GM11168 (cell line): ENCODE measurements at regions not wholly inside any gene's neighbourhood (a gene's known extent, or its start where the extent isn't known, plus 50 kb on each side); places are given as distances from the start of the nearest gene placed in this dataset.
"Not testable (repeated sequence)": the region's sequence is repeated elsewhere in the genome, so short reads cannot be mapped to it uniquely, and the experiment has no call there.

Source experiments
- in situ Hi-C: fragments of 300-500 bp; cut with MboI; formaldehyde crosslinking; loops from one replicate; pipeline ENCODE4 v1.12.0; 2022; ENCODE audit warnings: low sequenced_read_pairs; ENCODE audit not compliant: unreplicated experiment

GRCh38 chr1:177659281-177659680 is 310.6 kb downstream of the SEC16B start:
- in situ Hi-C loops: no loop called here

- in situ Hi-C loops: no loop called here
Measured at GRCh38 chr1:177656598-177656997, 313.3 kb downstream of the SEC16B start.

- in situ Hi-C loops: no loop called here
Measured at GRCh38 chr1:177650947-177651346, 318.9 kb downstream of the SEC16B start.

- in situ Hi-C loops: no loop called here
Measured at GRCh38 chr1:177648731-177649265, 321.1 kb downstream of the SEC16B start.

GRCh38 chr1:177648138-177648537 is 321.7 kb downstream of the SEC16B start:
- in situ Hi-C loops: no loop called here

- in situ Hi-C loops: no loop called here
Measured at GRCh38 chr1:177646757-177647730, 322.8 kb downstream of the SEC16B start.

GRCh38 chr1:177645491-177646190 is 324.2 kb downstream of the SEC16B start:
- in situ Hi-C loops: no loop called here

- in situ Hi-C loops: no loop called here
Measured at GRCh38 chr1:177640687-177641086, 329.2 kb downstream of the SEC16B start.

GRCh38 chr1:177634151-177634550 is 335.7 kb downstream of the SEC16B start:
- in situ Hi-C loops: not testable (repeated sequence)

- in situ Hi-C loops: no loop called here
Measured at GRCh38 chr1:177632923-177633615, 336.8 kb downstream of the SEC16B start.

GRCh38 chr1:177631770-177632169 is 338.1 kb downstream of the SEC16B start:
- in situ Hi-C loops: no loop called here

GRCh38 chr1:177629526-177629925 is 340.3 kb downstream of the SEC16B start:
- in situ Hi-C loops: no loop called here

GRCh38 chr1:177627148-177627910 is 342.5 kb downstream of the SEC16B start:
- in situ Hi-C loops: no loop called here

GRCh38 chr1:177620636-177621190 is 349.1 kb downstream of the SEC16B start:
- in situ Hi-C loops: no loop called here

- in situ Hi-C loops: no loop called here
Measured at GRCh38 chr1:177615251-177615650, 354.6 kb downstream of the SEC16B start.

- in situ Hi-C loops: no loop called here
Measured at GRCh38 chr1:177611402-177611801, 358.5 kb downstream of the SEC16B start.

GRCh38 chr1:177609953-177610352 is 359.9 kb downstream of the SEC16B start:
- in situ Hi-C loops: no loop called here

- in situ Hi-C loops: no loop called here
Measured at GRCh38 chr1:177600936-177601335, 368.9 kb downstream of the SEC16B start.

- in situ Hi-C loops: no loop called here
Measured at GRCh38 chr1:177600321-177600720, 369.5 kb downstream of the SEC16B start.
